OCI-LY1 (cell line): ENCODE measurements at regions not wholly inside any gene's neighbourhood (a gene's known extent, or its start where the extent isn't known, plus 50 kb on each side); places are given as distances from the start of the nearest gene placed in this dataset.

Source experiments
- CTCF ChIP-seq: fragments of 200-600 bp; sonication (generic), shearing (Covaris generic); IDR thresholded peaks from 2 replicates; pipeline ENCODE4 v1.5.1; 2017; ENCODE audit warnings: mild to moderate bottlenecking, antibody characterized with exemption, low read length, moderate library complexity, mixed read lengths
- EZH2 ChIP-seq: fragments of 200-600 bp; sonication (generic), shearing (Covaris generic); IDR thresholded peaks from 2 replicates; pipeline ENCODE4 v1.8.0; 2017; ENCODE audit warnings: borderline replicate concordance, mixed run types, mild to moderate bottlenecking, antibody characterized with exemption, low read length, moderate library complexity, mixed read lengths

- TF ChIP-seq CTCF (no peak), EZH2 (no peak)
These were observed 131.4 kb downstream of the GPAM start for GRCh38 chr10:112052166-112052565.
